IMR-90 (cell line): ENCODE measurements at regions not wholly inside any gene's neighbourhood (a gene's known extent, or its start where the extent isn't known, plus 50 kb on each side); places are given as distances from the start of the nearest gene placed in this dataset.

Experiments
- ATAC-seq: fragments of 200-7000 bp; cut with Tn5 transposase; 2 replicates; pipeline ENCODE4 v1.9.1; 2020; ENCODE audit warnings: low read depth, mild to moderate bottlenecking, moderate library complexity
- BruUV-seq: library from RNA; stranded (reverse); fragments of 400-500 nt; replicated peaks from 2 replicates; lab custom pipeline; 2021; lab: Mats Ljungman, UMichigan
- CTCF ChIA-PET: fragments of 300-600 bp; formaldehyde crosslinking; extraction: SDS; loops from one replicate; lab custom pipeline; 2021; ENCODE audit warnings: antibody characterized with exemption; lab: Yijun Ruan, JAX
- POLR2A ChIA-PET: fragments of 300-600 bp; sonication (Branson Sonifier 250); formaldehyde crosslinking; loops from one replicate; lab custom pipeline; 2022; ENCODE audit warnings: antibody characterized with exemption; ENCODE audit not compliant: unreplicated experiment; lab: Charles Lee
- DNase-seq: peaks from one replicate; pipeline ENCODE4 v3.0.0; 2013
- H2AFZ ChIP-seq: replicated peaks from 2 replicates; pipeline ENCODE3; 2013; ENCODE audit warnings: low read length, mild to moderate bottlenecking; ENCODE audit not compliant: poor library complexity
- H2AK5ac ChIP-seq: 2 replicates; pipeline ENCODE4 v1.6.1; 2013; ENCODE audit warnings: low read depth, low read length, inconsistent platforms
- H2AK9ac ChIP-seq: replicated peaks from 2 replicates; pipeline ENCODE3; 2013; ENCODE audit warnings: mild to moderate bottlenecking, low read depth, low read length, moderate library complexity; ENCODE audit not compliant: poor library complexity
- H2BK120ac ChIP-seq: 2 replicates; pipeline ENCODE4 v1.6.1; 2013; ENCODE audit warnings: low read depth, low read length, inconsistent platforms
- H2BK15ac ChIP-seq: 3 replicates; pipeline ENCODE4 v1.6.1; 2013; ENCODE audit warnings: low read depth, low read length, inconsistent platforms
- H2BK20ac ChIP-seq: 2 replicates; pipeline ENCODE4 v1.6.1; 2013; ENCODE audit warnings: low read depth, mild to moderate bottlenecking, inconsistent platforms, low read length, moderate library complexity
- H2BK5ac ChIP-seq: 2 replicates; pipeline ENCODE4 v1.6.1; 2013; ENCODE audit warnings: mild to moderate bottlenecking, low read depth, low read length, inconsistent platforms; ENCODE audit not compliant: poor library complexity, severe bottlenecking
- H3K14ac ChIP-seq: replicated peaks from 2 replicates; pipeline ENCODE4 v1.6.1; 2013; ENCODE audit warnings: low read depth, low read length, inconsistent platforms
- H3K18ac ChIP-seq: 2 replicates; pipeline ENCODE4 v1.6.1; 2013; ENCODE audit warnings: low read depth, low read length, control low read depth
- H3K23ac ChIP-seq: 2 replicates; pipeline ENCODE4 v1.6.1; 2013; ENCODE audit warnings: low read depth, low read length, inconsistent platforms
- H3K27ac ChIP-seq: 2 replicates; pipeline ENCODE4 v1.5.1; 2013; ENCODE audit warnings: mild to moderate bottlenecking, control low read depth, low read length; ENCODE audit not compliant: insufficient read depth
- H3K27me3 ChIP-seq: 2 replicates; pipeline ENCODE4 v1.6.1; 2013; ENCODE audit warnings: low read length; ENCODE audit not compliant: control insufficient read depth, insufficient read depth
- H3K36me3 ChIP-seq: 2 replicates; pipeline ENCODE4 v1.6.1; 2013; ENCODE audit warnings: low read length, mixed read lengths; ENCODE audit not compliant: control insufficient read depth, insufficient read depth
- H3K4ac ChIP-seq: 2 replicates; pipeline ENCODE4 v1.6.1; 2013; ENCODE audit warnings: low read depth, low read length, inconsistent platforms
- H3K4me1 ChIP-seq: 2 replicates; pipeline ENCODE4 v1.6.1; 2013; ENCODE audit warnings: low read length, mixed read lengths; ENCODE audit not compliant: control insufficient read depth, insufficient read depth
- H3K4me2 ChIP-seq: 2 replicates; pipeline ENCODE4 v1.6.1; 2013; ENCODE audit warnings: low read depth, mild to moderate bottlenecking, control low read depth, low read length, moderate library complexity
- H3K4me3 ChIP-seq: 2 replicates; pipeline ENCODE4 v1.5.1; 2013; ENCODE audit warnings: low read depth, mild to moderate bottlenecking, control low read depth, low read length, moderate library complexity; ENCODE audit not compliant: insufficient read depth
- H3K56ac ChIP-seq: 2 replicates; pipeline ENCODE4 v1.6.1; 2013; ENCODE audit warnings: low read length, inconsistent platforms; ENCODE audit not compliant: insufficient read depth; ENCODE audit errors: extremely low read depth
- H3K79me1 ChIP-seq, 2 experiments: 2 replicates each; pipeline ENCODE4 v1.6.1; 2013; ENCODE audit warnings: low read length in 2 of 2, inconsistent platforms in 1 of 2, low read depth in 1 of 2
- H3K9ac ChIP-seq: 2 replicates; pipeline ENCODE4 v1.6.1; 2013; ENCODE audit warnings: low read depth, low read length, control low read depth
- H3K9me1 ChIP-seq: 2 replicates; pipeline ENCODE4 v1.6.1; 2013; ENCODE audit warnings: low read length, inconsistent platforms; ENCODE audit not compliant: insufficient read depth
- H3K9me3 ChIP-seq: 2 replicates; pipeline ENCODE4 v1.6.1; 2013; ENCODE audit warnings: low read length; ENCODE audit not compliant: control insufficient read depth, insufficient read depth
- H4K20me1 ChIP-seq: 2 replicates; pipeline ENCODE4 v1.6.1; 2013; ENCODE audit warnings: low read length, inconsistent platforms; ENCODE audit not compliant: insufficient read depth
- H4K5ac ChIP-seq: 2 replicates; pipeline ENCODE4 v1.6.1; 2013; ENCODE audit warnings: mild to moderate bottlenecking, low read depth, low read length, control low read depth
- H4K8ac ChIP-seq, 2 experiments: 2 replicates each; pipeline ENCODE4 v1.6.1; 2013; ENCODE audit warnings: low read depth in 2 of 2, low read length in 2 of 2, control low read depth in 1 of 2, inconsistent platforms in 1 of 2
- H4K91ac ChIP-seq: 2 replicates; pipeline ENCODE4 v1.6.1; 2013; ENCODE audit warnings: low read depth, low read length, inconsistent platforms; ENCODE audit not compliant: insufficient read depth
- BHLHE40 ChIP-seq: fragments of 150-350 bp; IDR thresholded peaks from 2 replicates; pipeline ENCODE4 v1.6.1; 2016; ENCODE audit warnings: mild to moderate bottlenecking, low read depth, low read length
- CTCF ChIP-seq: conservative IDR thresholded peaks from 2 replicates; pipeline ENCODE4 v1.5.1; 2012; ENCODE audit warnings: mild to moderate bottlenecking, low read depth, low read length, improper control_type of control experiment
- FOS ChIP-seq: fragments of 150-350 bp; IDR thresholded peaks from 2 replicates; pipeline ENCODE4 v1.6.1; 2016; ENCODE audit warnings: low read depth, low read length
- MAFK ChIP-seq: IDR thresholded peaks from 2 replicates; pipeline ENCODE4 v1.6.1; 2012; ENCODE audit warnings: low read depth, low read length, improper control_type of control experiment
- MAZ ChIP-seq: IDR thresholded peaks from 2 replicates; pipeline ENCODE4 v1.6.1; 2012; ENCODE audit warnings: low read depth, mild to moderate bottlenecking, low read length, improper control_type of control experiment, moderate library complexity, borderline replicate concordance
- MXI1 ChIP-seq: IDR thresholded peaks from 2 replicates; pipeline ENCODE4 v1.6.1; 2012; ENCODE audit warnings: low read depth, mild to moderate bottlenecking, low read length, moderate library complexity, borderline replicate concordance
- RAD21 ChIP-seq: IDR thresholded peaks from 2 replicates; pipeline ENCODE4 v1.6.1; 2012; ENCODE audit warnings: low read length, improper control_type of control experiment
- RCOR1 ChIP-seq: IDR thresholded peaks from 2 replicates; pipeline ENCODE4 v1.6.1; 2012; ENCODE audit warnings: mild to moderate bottlenecking, low read length, improper control_type of control experiment; ENCODE audit not compliant: insufficient replicate concordance
- SMC3 ChIP-seq: fragments of 150-350 bp; IDR thresholded peaks from 2 replicates; pipeline ENCODE4 v1.6.1; 2016; ENCODE audit warnings: low read depth, mild to moderate bottlenecking, antibody characterized with exemption, low read length, moderate library complexity
- WGBS, 2 experiments: methylation state at CpG; one replicate each; pipeline versions ENCODE4 v1.1.5 to v1.1.7; 2013; ENCODE audit warnings: missing lambda C conversion rate in 2 of 2; ENCODE audit not compliant: insufficient read length in 1 of 2; ENCODE audit errors: extremely low coverage in 2 of 2; 5-methylcytosine and 5-hydroxymethylcytosine counted together
- dilution Hi-C: fragments of 300-500 bp; cut with HindIII; formaldehyde crosslinking; loops from one replicate; pipeline ENCODE4 v1.14.3; 2018; ENCODE audit warnings: low sequenced_read_pairs; ENCODE audit not compliant: unreplicated experiment
- in situ Hi-C: fragments of 300-500 bp; cut with MboI; formaldehyde crosslinking; loops from 3 replicates; pipeline ENCODE4 v1.14.3; 2019; ENCODE audit warnings: low sequenced_read_pairs, inconsistent platforms, mixed read lengths
- intact Hi-C: fragments of 100-400 bp; cut with micrococcal nuclease; formaldehyde crosslinking; loops from 2 replicates; pipeline ENCODE4 v1.10.0; 2022
- TF ChIP-seq, protein P1 (sequence below): fragments of 150-350 bp; IDR thresholded peaks from 2 replicates; pipeline ENCODE4 v1.6.1; 2016; ENCODE audit warnings: low read depth, mild to moderate bottlenecking, low read length, moderate library complexity, borderline replicate concordance

- H4K91ac ChIP-seq, result no peak overlapping the region
- dilution Hi-C loops, result no loop called here
- in situ Hi-C loops, result no loop called here
- H3K4me1 ChIP-seq, result no peaks in the 10 kb centered on the region
- no peaks in the 10 kb centered on the region for H4K20me1 ChIP-seq
- H3K23ac ChIP-seq, result no peak overlapping the region
- ChIA-PET CTCF (no interaction called here), POLR2A (no interaction called here)
- H3K18ac ChIP-seq, result no peak overlapping the region
- intact Hi-C loops, result no loop called here
- no peak overlapping the region for H2BK5ac ChIP-seq
- H3K56ac ChIP-seq, result no peak overlapping the region
- ATAC-seq (no peak), DNase-seq (no peak)
- H4K5ac ChIP-seq, result no peak overlapping the region
- H4K8ac ChIP-seq, result no peak overlapping the region
- no peaks in the 10 kb centered on the region for H3K36me3 ChIP-seq
- H3K9ac ChIP-seq, result no peak overlapping the region
- no peak overlapping the region for H2BK20ac ChIP-seq
- no peaks in the 10 kb centered on the region for H3K27me3 ChIP-seq
- H3K4me3 ChIP-seq, result no peak overlapping the region
- H2BK120ac ChIP-seq, result no peak overlapping the region
- no peak overlapping the region for H3K4ac ChIP-seq
- H3K79me1 ChIP-seq, result no peaks in the 10 kb centered on the region
- no peak for TF ChIP-seq RAD21
- no peak for TF ChIP-seq MAZ
- no peak for TF ChIP-seq SMC3
- no peak for TF ChIP-seq RCOR1
- TF ChIP-seq, protein P1, sequence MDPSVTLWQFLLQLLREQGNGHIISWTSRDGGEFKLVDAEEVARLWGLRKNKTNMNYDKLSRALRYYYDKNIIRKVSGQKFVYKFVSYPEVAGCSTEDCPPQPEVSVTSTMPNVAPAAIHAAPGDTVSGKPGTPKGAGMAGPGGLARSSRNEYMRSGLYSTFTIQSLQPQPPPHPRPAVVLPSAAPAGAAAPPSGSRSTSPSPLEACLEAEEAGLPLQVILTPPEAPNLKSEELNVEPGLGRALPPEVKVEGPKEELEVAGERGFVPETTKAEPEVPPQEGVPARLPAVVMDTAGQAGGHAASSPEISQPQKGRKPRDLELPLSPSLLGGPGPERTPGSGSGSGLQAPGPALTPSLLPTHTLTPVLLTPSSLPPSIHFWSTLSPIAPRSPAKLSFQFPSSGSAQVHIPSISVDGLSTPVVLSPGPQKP, result no peak
- no peak for TF ChIP-seq CTCF
- no peak for TF ChIP-seq FOS
- TF ChIP-seq BHLHE40, result no peak
- no peak for TF ChIP-seq MXI1
- TF ChIP-seq MAFK, result no peak
- no peak overlapping the region for H2AFZ ChIP-seq
- H3K4me2 ChIP-seq, result no peak overlapping the region
- no peak overlapping the region for H2BK15ac ChIP-seq
- H3K27ac ChIP-seq, result no peak overlapping the region
- 63% methylated on average over 4 of the region's 7 CpGs; no CpG with 5 or more reads in 1 of the 2 experiments for WGBS, 2 experiments
- no peak overlapping the region for H3K14ac ChIP-seq
- no peaks in the 10 kb centered on the region for H3K9me1 ChIP-seq
- H3K9me3 ChIP-seq, result no peaks in the 10 kb centered on the region
- no TSS peak for BruUV-seq
- no peak overlapping the region for H2AK5ac ChIP-seq
- H2AK9ac ChIP-seq, result no peak overlapping the region
Measured at GRCh38 chr5:168128111-168128510, 163.3 kb upstream of the WWC1 start.
